ENCODE measurements at regions not wholly inside any gene's neighbourhood (a gene's known extent, or its start where the extent isn't known, plus 50 kb on each side); places are given as distances from the start of the nearest gene placed in this dataset.
A peak's percentile ranks its signal among the peaks of the same experiment; 100 is the strongest.

- TF ChIP-seq CTCF (optimal IDR thresholded peaks at IDR 0.05 in 1 of 3, IDR thresholded peaks at IDR 0.05 in 1 of 3, conservative IDR thresholded peaks at IDR 0.05 in 1 of 3; ENCODE audit: extremely low read depth in 1 of 3, insufficient read depth in 2 of 3, low read length in 3 of 3) (no peak), EZH2 (IDR thresholded peaks at IDR 0.05; ENCODE audit: low read length) (no peak)
- Histone ChIP-seq H3K36me3 (ENCODE audit: control insufficient read depth in 2 of 2, extremely low read depth in 1 of 2, insufficient read depth in 2 of 2, low read length in 2 of 2) (no peaks in the 10 kb centered on the region), H3K4me3 (ENCODE audit: control insufficient read depth in 2 of 3, extremely low read depth in 1 of 3, insufficient read depth in 2 of 3, low read depth in 1 of 3, low read length in 3 of 3) (no peak overlapping the region), H3K9ac (ENCODE audit: control insufficient read depth, extremely low read depth, insufficient read depth, low read length) (no peak overlapping the region), H3K4me2 (ENCODE audit: control insufficient read depth, extremely low read depth, insufficient read depth, low read depth, low read length) (no peak overlapping the region), H3K79me2 (ENCODE audit: control insufficient read depth, insufficient read depth, low read length) (no peaks in the 10 kb centered on the region), H3K27ac (ENCODE audit: control insufficient read depth, insufficient read depth, low read length) (no peak overlapping the region), H2AFZ (ENCODE audit: control insufficient read depth, low read length) (no peak overlapping the region), H3K27me3 (ENCODE audit: control insufficient read depth, extremely low read depth, insufficient read depth, low read length) (peaks cover 13% of the 10 kb centered on the region), H3K9me3 (ENCODE audit: control insufficient read depth, low read depth, low read length) (no peaks in the 10 kb centered on the region), H4K20me1 (ENCODE audit: control insufficient read depth, extremely low read depth, insufficient read depth, low read length) (no peaks in the 10 kb centered on the region), H3K4me1 (ENCODE audit: control insufficient read depth, extremely low read depth, insufficient read depth, low read length) (no peaks in the 10 kb centered on the region), H3K9me1 (ENCODE audit: control insufficient read depth, extremely low read depth, insufficient read depth, low read length) (no peaks in the 10 kb centered on the region)
- dilution Hi-C loops (cut with MboI; ENCODE audit: extremely low pct_ligation_motif_present, low sequenced_read_pairs) = no loop called here
- no peak for DNase-seq (ENCODE audit: low read depth, low spot score)
- FAIRE-seq = no peak
Observed at GRCh38 chr3:10683106-10683505, 132.9 kb upstream of the SLC6A11 start.

- FAIRE-seq = no peak
Observed at GRCh38 chr3:10688126-10688525, 127.9 kb upstream of the SLC6A11 start.

More at GRCh38 chr3:10688126-10688525, 127.9 kb upstream of the SLC6A11 start:
- no peak overlapping the region for H3K4me2 ChIP-seq (ENCODE audit: control insufficient read depth, extremely low read depth, insufficient read depth, low read depth, low read length)
- H2AFZ ChIP-seq (ENCODE audit: control insufficient read depth, low read length) = no peak overlapping the region
- no peaks in the 10 kb centered on the region for H3K36me3 ChIP-seq (ENCODE audit: control insufficient read depth in 2 of 2, extremely low read depth in 1 of 2, insufficient read depth in 2 of 2, low read length in 2 of 2)
- H3K79me2 ChIP-seq (ENCODE audit: control insufficient read depth, insufficient read depth, low read length) = no peaks in the 10 kb centered on the region
- no peaks in the 10 kb centered on the region for H4K20me1 ChIP-seq (ENCODE audit: control insufficient read depth, extremely low read depth, insufficient read depth, low read length)
- H3K9me3 ChIP-seq (ENCODE audit: control insufficient read depth, low read depth, low read length) = no peaks in the 10 kb centered on the region
- DNase-seq (ENCODE audit: low read depth, low spot score) = no peak
- no peaks in the 10 kb centered on the region for H3K9me1 ChIP-seq (ENCODE audit: control insufficient read depth, extremely low read depth, insufficient read depth, low read length)
- TF ChIP-seq EZH2 (IDR thresholded peaks at IDR 0.05; ENCODE audit: low read length) (no peak), CTCF (optimal IDR thresholded peaks at IDR 0.05 in 1 of 3, IDR thresholded peaks at IDR 0.05 in 1 of 3, conservative IDR thresholded peaks at IDR 0.05 in 1 of 3; ENCODE audit: extremely low read depth in 1 of 3, insufficient read depth in 2 of 3, low read length in 3 of 3) (peak in 1 of 3 experiments; percentile 2)
- H3K4me1 ChIP-seq (ENCODE audit: control insufficient read depth, extremely low read depth, insufficient read depth, low read length) = no peaks in the 10 kb centered on the region
- H3K4me3 ChIP-seq (ENCODE audit: control insufficient read depth in 2 of 3, extremely low read depth in 1 of 3, insufficient read depth in 2 of 3, low read depth in 1 of 3, low read length in 3 of 3) = no peak overlapping the region
- H3K9ac ChIP-seq (ENCODE audit: control insufficient read depth, extremely low read depth, insufficient read depth, low read length) = no peak overlapping the region
- dilution Hi-C loops (cut with MboI; ENCODE audit: extremely low pct_ligation_motif_present, low sequenced_read_pairs) = no loop called here
- no peak overlapping the region for H3K27ac ChIP-seq (ENCODE audit: control insufficient read depth, insufficient read depth, low read length)
- H3K27me3 ChIP-seq (ENCODE audit: control insufficient read depth, extremely low read depth, insufficient read depth, low read length) = peaks cover 15% of the 10 kb centered on the region

All from keratinocyte (primary cell).